Calu3 (cell line): ENCODE measurements at regions not wholly inside any gene's neighbourhood (a gene's known extent, or its start where the extent isn't known, plus 50 kb on each side); places are given as distances from the start of the nearest gene placed in this dataset.

Experiments
- BruUV-seq: library from RNA; stranded (reverse); fragments of 400-500 nt; replicated peaks from 2 replicates; lab custom pipeline; 2021; lab: Mats Ljungman, UMichigan
- CTCF ChIA-PET: fragments of 300-600 bp; sonication (Branson Sonifier 250); formaldehyde crosslinking; loops from one replicate; lab custom pipeline; 2022; ENCODE audit warnings: antibody characterized with exemption; lab: Charles Lee
- DNase-seq: peaks from one replicate; pipeline ENCODE4 v3.0.0; 2022
- H3K27ac Mint-ChIP-seq: one replicate; pipeline ENCODE4 v1.8.0; 2022; ENCODE audit warnings: mixed read lengths; ENCODE audit not compliant: unreplicated experiment
- H3K27me3 Mint-ChIP-seq: one replicate; pipeline ENCODE4 v1.8.0; 2022; ENCODE audit warnings: mixed read lengths; ENCODE audit not compliant: unreplicated experiment
- H3K36me3 Mint-ChIP-seq: one replicate; pipeline ENCODE4 v1.8.0; 2022; ENCODE audit warnings: mild to moderate bottlenecking, moderate library complexity, mixed read lengths; ENCODE audit not compliant: insufficient read depth, unreplicated experiment
- H3K4me1 Mint-ChIP-seq: one replicate; pipeline ENCODE4 v1.8.0; 2022; ENCODE audit warnings: mild to moderate bottlenecking, low read depth, mixed read lengths; ENCODE audit not compliant: unreplicated experiment
- H3K4me3 Mint-ChIP-seq: one replicate; pipeline ENCODE4 v1.8.0; 2022; ENCODE audit warnings: mild to moderate bottlenecking, low read depth, moderate library complexity, mixed read lengths; ENCODE audit not compliant: unreplicated experiment
- H3K9me3 Mint-ChIP-seq: one replicate; pipeline ENCODE4 v1.8.0; 2022; ENCODE audit warnings: low read depth, mixed read lengths; ENCODE audit not compliant: unreplicated experiment
- intact Hi-C: fragments of 100-400 bp; cut with micrococcal nuclease; formaldehyde crosslinking; loops from one replicate; pipeline ENCODE4 v1.10.0; 2022; ENCODE audit not compliant: unreplicated experiment
- TF ChIP-seq, protein P1 (sequence below): fragments of 200-600 bp; IDR thresholded peaks from one replicate; pipeline ENCODE4 v1.8.0; 2022; ENCODE audit warnings: antibody characterized with exemption; ENCODE audit not compliant: unreplicated experiment

DNA sequence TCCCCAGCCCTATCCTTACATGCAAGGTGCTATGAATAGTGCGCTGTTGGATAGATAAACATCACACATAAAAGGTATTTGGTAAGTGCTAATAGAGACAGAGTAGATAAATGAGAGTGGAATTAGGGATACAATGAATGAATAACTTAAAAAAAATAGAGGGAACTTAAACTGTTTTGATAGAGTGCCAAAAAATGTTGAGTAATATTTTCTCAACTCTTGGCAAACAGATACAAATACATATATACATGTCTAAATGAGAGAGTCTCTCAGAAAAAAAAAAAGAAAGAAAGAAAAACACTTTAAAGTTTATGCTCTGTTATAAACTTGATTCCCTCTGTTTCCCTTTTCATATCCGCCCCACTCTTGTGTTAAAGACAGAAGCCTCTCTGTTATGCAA lies 667.4 kb downstream of the ROBO2 start:
- TF ChIP-seq, protein P1, sequence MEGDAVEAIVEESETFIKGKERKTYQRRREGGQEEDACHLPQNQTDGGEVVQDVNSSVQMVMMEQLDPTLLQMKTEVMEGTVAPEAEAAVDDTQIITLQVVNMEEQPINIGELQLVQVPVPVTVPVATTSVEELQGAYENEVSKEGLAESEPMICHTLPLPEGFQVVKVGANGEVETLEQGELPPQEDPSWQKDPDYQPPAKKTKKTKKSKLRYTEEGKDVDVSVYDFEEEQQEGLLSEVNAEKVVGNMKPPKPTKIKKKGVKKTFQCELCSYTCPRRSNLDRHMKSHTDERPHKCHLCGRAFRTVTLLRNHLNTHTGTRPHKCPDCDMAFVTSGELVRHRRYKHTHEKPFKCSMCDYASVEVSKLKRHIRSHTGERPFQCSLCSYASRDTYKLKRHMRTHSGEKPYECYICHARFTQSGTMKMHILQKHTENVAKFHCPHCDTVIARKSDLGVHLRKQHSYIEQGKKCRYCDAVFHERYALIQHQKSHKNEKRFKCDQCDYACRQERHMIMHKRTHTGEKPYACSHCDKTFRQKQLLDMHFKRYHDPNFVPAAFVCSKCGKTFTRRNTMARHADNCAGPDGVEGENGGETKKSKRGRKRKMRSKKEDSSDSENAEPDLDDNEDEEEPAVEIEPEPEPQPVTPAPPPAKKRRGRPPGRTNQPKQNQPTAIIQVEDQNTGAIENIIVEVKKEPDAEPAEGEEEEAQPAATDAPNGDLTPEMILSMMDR, result no peak
- H3K27ac Mint-ChIP-seq, result no peak overlapping the region
- H3K27me3 Mint-ChIP-seq, result no peaks in the 10 kb centered on the region
- DNase-seq, result no peak
- no TSS peak for BruUV-seq
- CTCF ChIA-PET, result no interaction called here
- H3K36me3 Mint-ChIP-seq, result no peaks in the 10 kb centered on the region
- no peaks in the 10 kb centered on the region for H3K4me1 Mint-ChIP-seq
- H3K4me3 Mint-ChIP-seq, result no peak overlapping the region
- H3K9me3 Mint-ChIP-seq, result no peaks in the 10 kb centered on the region
- intact Hi-C loops, result no loop called here

DNA sequence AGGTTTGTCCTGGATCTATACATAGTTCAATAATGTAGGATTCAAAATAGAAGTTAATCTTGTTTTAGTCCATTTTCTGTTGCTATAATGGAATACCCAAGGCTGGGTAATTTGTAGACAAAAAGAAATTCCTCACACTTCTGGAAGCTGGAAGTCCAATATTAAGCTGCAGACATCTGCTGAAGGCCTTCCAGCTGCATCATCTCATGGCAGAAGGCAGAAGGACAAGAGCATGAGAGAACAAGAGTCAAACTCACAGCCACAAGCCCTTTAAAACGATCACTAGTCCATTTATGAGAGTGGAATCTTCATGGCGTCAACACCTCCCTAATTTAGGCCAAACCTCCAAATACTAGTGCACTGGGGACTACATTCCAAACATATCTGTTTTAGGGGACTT lies 669.3 kb downstream of the ROBO2 start:
- intact Hi-C loops, result no loop called here
- H3K27ac Mint-ChIP-seq, result no peak overlapping the region

DNA sequence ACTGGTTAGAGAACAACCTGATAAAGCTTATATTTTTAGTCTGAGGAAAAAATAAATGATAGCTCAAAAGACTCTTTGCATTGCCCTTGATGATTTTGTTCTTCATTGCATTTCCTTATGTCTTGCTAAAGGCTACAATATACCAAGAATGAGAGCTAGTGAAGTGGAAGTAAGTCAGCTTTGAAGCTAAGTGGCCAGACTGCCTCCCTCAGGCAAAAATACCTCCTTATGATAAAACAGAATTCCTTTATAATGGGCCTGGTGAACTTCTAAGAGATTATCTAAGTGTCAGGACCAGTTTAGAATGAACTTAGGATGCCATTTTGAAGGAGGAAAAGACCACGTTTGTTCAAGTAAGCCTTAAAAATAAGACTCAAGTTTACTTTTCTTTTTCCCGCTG lies 678.4 kb downstream of the ROBO2 start:
- TF ChIP-seq, protein P1, result no peak

More for the DNA sequence above, 669.3 kb downstream of the ROBO2 start:
- Mint-ChIP-seq H3K36me3 (no peaks in the 10 kb centered on the region), H3K27me3 (no peaks in the 10 kb centered on the region), H3K4me3 (no peak overlapping the region), H3K4me1 (no peaks in the 10 kb centered on the region), H3K9me3 (no peaks in the 10 kb centered on the region)
- CTCF ChIA-PET, result no interaction called here
- TF ChIP-seq, protein P1, result no peak
- BruUV-seq, result no TSS peak
- no peak for DNase-seq

DNA sequence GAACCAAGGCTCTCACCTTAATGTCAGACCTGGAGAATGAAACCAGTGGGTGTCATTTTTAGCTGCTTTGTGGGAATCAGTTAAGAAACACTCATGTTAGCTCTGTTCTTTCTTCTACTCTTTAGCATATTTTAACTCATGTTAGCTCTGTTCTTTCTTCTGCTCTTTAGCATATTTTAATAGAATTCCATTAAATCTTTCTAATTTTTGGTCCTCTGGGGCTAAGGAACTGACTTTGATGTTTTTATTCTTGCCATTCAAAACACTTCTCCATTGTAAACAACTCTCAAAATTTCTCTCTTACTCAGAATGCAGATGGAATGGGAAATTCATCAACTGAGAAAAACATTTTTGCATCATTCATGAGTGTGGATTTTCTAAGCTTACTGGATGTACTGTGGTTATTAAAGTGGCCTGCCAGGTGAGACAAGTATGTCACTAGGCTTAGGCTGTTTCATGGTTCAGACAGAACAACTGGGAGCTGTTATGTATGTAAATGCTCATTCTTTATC lies 680.6 kb downstream of the ROBO2 start:
- no peak overlapping the region for H3K27ac Mint-ChIP-seq
- no peak overlapping the region for H3K4me3 Mint-ChIP-seq
- TF ChIP-seq, protein P1, result no peak
- intact Hi-C loops, result no loop called here
- H3K4me1 Mint-ChIP-seq, result no peaks in the 10 kb centered on the region
- peaks cover 2% of the 10 kb centered on the region for H3K9me3 Mint-ChIP-seq
- H3K36me3 Mint-ChIP-seq, result no peaks in the 10 kb centered on the region
- CTCF ChIA-PET, result no interaction called here
- H3K27me3 Mint-ChIP-seq, result no peaks in the 10 kb centered on the region
- no peak for DNase-seq
- BruUV-seq, result no TSS peak

More for the DNA sequence above, 678.4 kb downstream of the ROBO2 start:
- BruUV-seq, result no TSS peak
- no peak overlapping the region for H3K4me3 Mint-ChIP-seq
- CTCF ChIA-PET, result no interaction called here
- no peaks in the 10 kb centered on the region for H3K36me3 Mint-ChIP-seq
- peaks cover 2% of the 10 kb centered on the region for H3K9me3 Mint-ChIP-seq
- no peaks in the 10 kb centered on the region for H3K4me1 Mint-ChIP-seq
- H3K27me3 Mint-ChIP-seq, result no peaks in the 10 kb centered on the region
- no peak for DNase-seq
- intact Hi-C loops, result no loop called here
- no peak overlapping the region for H3K27ac Mint-ChIP-seq
